Activated naive CD8-positive, alpha-beta T cell treated with anti-CD3 and anti-CD28 coated beads, Interleukin-2, amount 10 ng/mL, durations not matched to agents 7 days and 5 days (primary cell): ENCODE measurements at regions not wholly inside any gene's neighbourhood (a gene's known extent, or its start where the extent isn't known, plus 50 kb on each side); places are given as distances from the start of the nearest gene placed in this dataset.

Experiments used
- ATAC-seq: fragments of 150-1000 bp; cut with Tn5 transposase; one replicate; pipeline ENCODE4 v1.10.0; 2021; ENCODE audit warnings: low read depth, moderate library complexity
- POLR2A ChIA-PET: fragments of 350-600 bp; sonication (Branson Sonifier 250); formaldehyde crosslinking; loops from one replicate; lab custom pipeline; 2021; ENCODE audit warnings: antibody characterized with exemption; lab: Charles Lee
- DNase-seq: peaks from one replicate; pipeline ENCODE4 v3.0.0; 2021
- H3K27ac Mint-ChIP-seq: one replicate; pipeline ENCODE4 v1.8.0; 2022; ENCODE audit warnings: mild to moderate bottlenecking, mixed read lengths
- H3K27me3 Mint-ChIP-seq: one replicate; pipeline ENCODE4 v1.8.0; 2022; ENCODE audit warnings: mild to moderate bottlenecking, moderate library complexity, mixed read lengths
- H3K36me3 Mint-ChIP-seq: one replicate; pipeline ENCODE4 v1.8.0; 2021; ENCODE audit warnings: mild to moderate bottlenecking, mixed read lengths
- H3K4me1 Mint-ChIP-seq: one replicate; pipeline ENCODE4 v1.8.0; 2021; ENCODE audit warnings: mixed read lengths
- H3K4me3 Mint-ChIP-seq: one replicate; pipeline ENCODE4 v1.8.0; 2022; ENCODE audit warnings: mild to moderate bottlenecking, moderate library complexity, mixed read lengths
- H3K9me3 Mint-ChIP-seq: one replicate; pipeline ENCODE4 v1.8.0; 2021; ENCODE audit warnings: mixed read lengths

DNA sequence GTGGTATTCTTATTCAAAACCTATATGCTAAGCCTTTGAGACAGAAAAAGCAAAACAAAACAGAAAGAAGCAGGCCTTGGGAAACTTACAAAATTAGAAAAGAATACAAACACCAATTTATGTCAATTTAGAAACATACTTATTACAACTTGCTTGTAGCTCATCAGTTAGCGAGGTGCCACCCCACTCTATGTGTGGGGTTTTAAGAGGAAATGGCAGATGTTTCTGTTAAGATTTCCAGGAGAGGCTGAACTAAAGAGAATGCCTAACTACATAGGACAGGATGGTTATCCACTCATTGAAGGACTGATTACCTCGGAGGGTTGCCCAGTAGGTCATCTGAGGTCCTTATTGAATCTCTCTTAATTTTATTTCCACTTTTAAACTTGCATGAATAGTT lies 302.0 kb downstream of the ETS1 start:
- peaks cover 32% of the 10 kb centered on the region for H3K4me1 Mint-ChIP-seq
- POLR2A ChIA-PET: interaction anchor here (1.5 kb wide), 1 partner anchor 186 kb away, joined by 3 read pairs; no protein-coding TSS in a partner anchor
- H3K27ac Mint-ChIP-seq: peak overlapping the region; percentile 1
- H3K27me3 Mint-ChIP-seq: peaks cover 4% of the 10 kb centered on the region
- no peak overlapping the region for H3K4me3 Mint-ChIP-seq
- no peak for DNase-seq
- no peak for ATAC-seq
- H3K9me3 Mint-ChIP-seq: no peaks in the 10 kb centered on the region
- no peaks in the 10 kb centered on the region for H3K36me3 Mint-ChIP-seq

DNA sequence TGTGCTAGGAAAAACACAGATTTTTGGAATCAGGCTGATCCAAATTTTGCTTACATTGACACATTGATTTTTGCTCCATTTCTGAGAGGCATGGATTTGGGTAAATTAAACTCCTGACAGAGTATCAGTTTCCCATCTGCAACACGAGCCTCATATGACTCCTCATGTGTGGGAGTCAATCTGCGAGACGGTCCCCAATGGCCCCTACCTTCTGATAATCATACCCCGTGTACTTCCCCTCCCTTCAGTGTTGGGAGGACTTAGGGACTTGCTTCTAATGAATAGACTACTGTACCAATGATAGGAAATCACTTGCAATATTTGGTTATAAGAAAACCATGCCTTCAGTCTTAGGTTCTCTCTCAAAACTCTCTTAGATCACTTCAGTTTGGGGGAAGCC lies 302.7 kb downstream of the ETS1 start:
- Mint-ChIP-seq H3K4me1 (peaks cover 25% of the 10 kb centered on the region), H3K4me3 (no peak overlapping the region), H3K9me3 (no peaks in the 10 kb centered on the region), H3K27ac (no peak overlapping the region), H3K36me3 (no peaks in the 10 kb centered on the region), H3K27me3 (peaks cover 9% of the 10 kb centered on the region)
- DNase-seq: no peak
- POLR2A ChIA-PET: interaction anchor here (1.5 kb wide), 1 partner anchor 187 kb away, joined by 3 read pairs; no protein-coding TSS in a partner anchor
- no peak for ATAC-seq

DNA sequence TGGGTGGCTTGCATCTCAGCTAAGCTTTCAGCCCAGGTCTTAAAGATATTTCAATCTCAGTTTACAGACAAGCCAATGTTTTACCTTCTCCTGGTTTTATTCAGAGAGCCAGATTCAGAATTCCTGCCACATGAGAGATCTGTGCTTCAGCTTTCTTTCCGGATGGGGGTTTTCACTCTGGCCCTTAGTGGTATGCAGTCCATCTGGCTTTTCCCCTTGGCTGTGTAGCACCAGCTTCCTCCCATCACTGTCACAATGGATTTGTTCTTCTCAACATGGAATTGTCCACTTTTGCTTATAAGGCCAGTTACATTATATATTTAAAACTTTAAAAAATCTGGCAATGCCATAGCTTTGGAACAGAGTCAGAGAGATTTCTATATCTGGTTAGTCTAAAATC lies 303.9 kb downstream of the ETS1 start:
- POLR2A ChIA-PET: no interaction called here
- Mint-ChIP-seq H3K4me1 (peaks cover 17% of the 10 kb centered on the region), H3K9me3 (no peaks in the 10 kb centered on the region), H3K4me3 (no peak overlapping the region), H3K36me3 (no peaks in the 10 kb centered on the region), H3K27ac (no peak overlapping the region), H3K27me3 (peaks cover 11% of the 10 kb centered on the region)
- ATAC-seq (no peak), DNase-seq (no peak)

DNA sequence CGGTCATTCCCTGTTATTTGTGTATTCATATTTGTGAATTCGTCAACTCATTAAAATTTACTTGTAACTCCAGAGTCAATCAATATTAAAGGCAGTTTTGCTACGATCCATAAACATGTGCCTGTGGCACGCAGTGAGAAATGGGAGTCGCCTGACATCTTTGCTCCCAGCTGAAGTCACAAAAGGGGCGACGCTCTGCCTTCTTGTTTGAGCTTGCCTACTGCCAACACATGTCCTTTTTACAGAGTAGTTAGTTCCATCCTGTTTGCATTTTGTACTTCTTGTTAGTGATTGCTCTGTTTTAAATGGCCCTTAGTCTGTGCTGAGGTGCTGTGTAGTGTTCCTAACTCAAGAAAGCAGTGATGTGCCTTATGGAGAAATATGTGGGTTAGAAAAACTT lies 305.3 kb downstream of the ETS1 start:
- POLR2A ChIA-PET: no interaction called here
- Mint-ChIP-seq H3K27ac (no peak overlapping the region), H3K9me3 (no peaks in the 10 kb centered on the region)

DNA sequence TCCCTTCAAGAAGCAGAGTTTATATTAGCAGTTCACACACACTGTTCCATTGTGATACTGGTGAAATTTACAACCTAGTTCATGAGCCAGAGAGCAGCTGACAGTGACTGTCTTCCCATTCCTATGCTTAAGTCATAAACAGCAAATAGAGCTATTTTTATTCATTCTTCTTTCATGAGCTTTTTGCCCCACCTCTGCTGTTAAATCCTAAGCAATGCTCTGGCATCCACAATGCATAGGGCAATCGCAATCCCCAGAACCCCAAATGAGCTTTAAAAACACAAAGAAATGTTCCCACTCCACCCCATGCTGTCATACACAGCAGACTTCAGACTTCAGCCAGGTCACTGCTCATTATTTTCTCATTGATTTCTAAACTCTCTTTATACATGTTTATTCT lies 307.5 kb downstream of the ETS1 start:
- Mint-ChIP-seq H3K4me3 (no peak overlapping the region), H3K27me3 (peaks cover 11% of the 10 kb centered on the region), H3K9me3 (no peaks in the 10 kb centered on the region), H3K36me3 (no peaks in the 10 kb centered on the region), H3K4me1 (peaks cover under 1% of the 10 kb centered on the region), H3K27ac (no peak overlapping the region)
- DNase-seq (no peak), ATAC-seq (no peak)
- POLR2A ChIA-PET: no interaction called here

More for the DNA sequence above, 305.3 kb downstream of the ETS1 start:
- H3K4me1 Mint-ChIP-seq: peaks cover 15% of the 10 kb centered on the region
- no peak for ATAC-seq
- H3K36me3 Mint-ChIP-seq: no peaks in the 10 kb centered on the region
- DNase-seq: no peak
- H3K4me3 Mint-ChIP-seq: no peak overlapping the region
- H3K27me3 Mint-ChIP-seq: peaks cover 11% of the 10 kb centered on the region

DNA sequence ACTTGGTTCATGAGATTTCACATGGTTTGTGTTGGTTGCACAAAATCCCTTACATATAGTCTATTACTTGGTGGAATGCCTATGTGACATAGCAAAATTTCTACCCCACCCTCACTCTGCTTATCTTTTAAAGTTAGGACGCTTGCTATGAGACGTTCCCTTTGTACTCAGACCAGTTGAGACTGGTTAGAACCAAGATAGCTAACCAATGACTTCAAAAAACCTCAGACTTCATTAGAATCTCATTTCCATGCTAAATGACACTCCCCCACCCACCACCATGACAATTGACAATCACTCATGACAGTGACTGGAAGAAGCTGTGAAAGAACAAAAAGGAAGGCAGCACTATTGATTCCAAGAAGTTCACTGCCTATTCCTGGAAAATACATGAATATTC lies 313.6 kb downstream of the ETS1 start:
- Mint-ChIP-seq H3K9me3 (peaks cover 2% of the 10 kb centered on the region), H3K27ac (no peak overlapping the region), H3K27me3 (peaks cover 6% of the 10 kb centered on the region), H3K4me1 (peaks cover 2% of the 10 kb centered on the region), H3K36me3 (peaks cover 2% of the 10 kb centered on the region), H3K4me3 (no peak overlapping the region)
- POLR2A ChIA-PET: no interaction called here
- ATAC-seq: no peak
- DNase-seq: no peak

DNA sequence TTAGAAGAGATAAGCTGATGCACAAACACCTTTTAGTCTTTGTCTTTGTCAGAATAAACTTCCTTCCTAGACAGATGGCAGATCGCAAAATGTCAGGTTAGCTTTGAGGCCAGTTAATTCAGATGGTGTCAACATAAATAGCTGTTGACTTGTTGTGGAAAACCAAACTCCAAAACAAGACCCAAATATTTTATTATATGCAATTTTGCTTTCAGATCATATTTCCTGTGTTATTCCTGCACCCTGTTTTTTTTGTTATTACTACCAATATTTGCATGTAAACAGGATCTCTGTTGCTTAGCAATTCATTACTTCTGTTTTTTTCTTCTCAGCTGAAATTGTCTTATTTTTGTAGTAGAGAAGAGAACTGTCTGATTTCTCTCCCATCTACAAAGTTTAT lies 316.0 kb downstream of the ETS1 start:
- Mint-ChIP-seq H3K36me3 (peaks cover 2% of the 10 kb centered on the region), H3K27ac (no peak overlapping the region), H3K9me3 (peaks cover 2% of the 10 kb centered on the region), H3K4me3 (no peak overlapping the region), H3K27me3 (peaks cover 6% of the 10 kb centered on the region), H3K4me1 (peaks cover 2% of the 10 kb centered on the region)
- DNase-seq (no peak), ATAC-seq (no peak)
- POLR2A ChIA-PET: no interaction called here

DNA sequence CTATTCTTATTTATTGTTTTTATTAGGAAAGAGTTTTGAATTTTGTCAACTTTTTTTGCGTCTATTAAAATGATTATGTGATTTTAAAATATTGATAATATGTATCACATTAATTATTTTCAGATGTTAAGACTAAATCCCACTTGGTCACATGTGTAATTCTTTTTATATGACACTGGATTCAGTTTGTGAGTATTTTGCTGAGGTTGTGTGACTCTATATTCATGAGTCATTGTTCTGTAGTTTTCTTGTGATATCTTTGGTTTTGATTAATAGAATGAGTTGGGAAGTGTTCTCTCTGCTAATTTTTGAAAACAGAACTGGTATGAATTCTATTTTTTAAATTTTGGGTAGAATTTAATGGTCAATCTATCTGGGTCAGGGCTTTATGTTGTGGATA lies 317.9 kb downstream of the ETS1 start:
- Mint-ChIP-seq H3K4me3 (no peak overlapping the region), H3K4me1 (peaks cover 2% of the 10 kb centered on the region), H3K9me3 (peaks cover 2% of the 10 kb centered on the region), H3K27ac (no peak overlapping the region), H3K36me3 (peaks cover 2% of the 10 kb centered on the region), H3K27me3 (peaks cover 6% of the 10 kb centered on the region)
- no peak for DNase-seq
- POLR2A ChIA-PET: no interaction called here
- ATAC-seq: no peak

DNA sequence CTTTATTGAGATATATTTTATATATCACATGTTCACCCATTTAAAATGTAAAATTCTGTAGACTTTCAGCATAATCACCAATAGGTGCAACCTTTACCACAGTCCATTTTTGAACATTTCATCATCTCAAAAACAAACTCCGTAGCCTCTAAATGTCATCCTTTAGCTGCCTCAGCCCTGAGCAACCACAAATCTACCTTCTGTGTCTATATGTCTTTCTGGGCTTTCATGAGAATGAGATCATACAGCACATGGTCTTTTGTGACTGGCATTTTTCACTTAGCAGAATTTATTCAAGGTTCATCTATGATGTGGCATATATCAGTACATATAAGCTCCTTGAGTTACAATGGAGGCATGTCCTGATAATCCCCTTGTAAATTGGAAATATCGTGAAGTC lies 320.5 kb downstream of the ETS1 start:
- POLR2A ChIA-PET: no interaction called here
- peaks cover 6% of the 10 kb centered on the region for H3K27me3 Mint-ChIP-seq
- H3K9me3 Mint-ChIP-seq: peaks cover 2% of the 10 kb centered on the region
- H3K27ac Mint-ChIP-seq: no peak overlapping the region
- DNase-seq (no peak), ATAC-seq (no peak)
- H3K4me3 Mint-ChIP-seq: no peak overlapping the region
- H3K36me3 Mint-ChIP-seq: no peaks in the 10 kb centered on the region
- H3K4me1 Mint-ChIP-seq: no peaks in the 10 kb centered on the region

DNA sequence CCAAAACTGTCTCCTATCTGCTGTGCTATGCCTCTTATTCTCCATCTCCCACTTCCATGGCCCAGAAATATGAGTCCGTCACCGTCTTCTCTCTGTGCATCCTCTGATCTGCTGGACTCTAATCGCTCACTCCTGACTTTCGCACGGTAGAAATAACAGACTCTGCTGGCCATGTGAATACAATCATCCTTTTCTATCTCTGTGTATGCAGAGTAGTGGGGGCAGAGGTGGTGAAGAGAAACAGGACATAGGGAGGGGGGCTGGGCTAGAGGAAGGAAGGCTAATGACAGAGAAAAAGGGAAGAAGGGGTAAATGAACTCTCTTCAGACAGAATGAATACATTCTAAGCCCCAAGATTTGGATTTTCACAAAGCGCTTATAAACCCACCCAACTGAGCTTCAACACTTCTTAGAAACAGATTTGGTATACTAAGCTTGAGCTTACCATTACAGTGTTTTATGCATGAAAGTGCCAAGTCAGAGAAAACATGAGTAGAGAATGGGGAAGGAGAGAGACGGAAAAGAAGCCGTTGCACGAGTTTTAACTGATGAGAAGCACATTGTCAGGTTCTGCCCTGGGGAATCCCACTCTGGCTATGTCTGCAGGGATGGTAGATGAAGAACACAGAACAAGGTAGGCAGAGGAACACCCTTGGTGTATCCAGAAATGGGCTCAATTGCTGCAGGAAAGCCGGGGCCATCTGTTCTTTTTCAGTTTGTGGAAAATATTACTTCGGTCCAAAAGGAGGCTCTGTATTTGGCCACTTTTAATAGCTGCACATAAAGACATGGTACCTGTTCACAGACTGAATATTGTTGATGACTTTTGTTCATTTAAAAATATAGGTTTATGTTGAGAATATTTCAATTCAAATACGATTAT lies 324.7 kb downstream of the ETS1 start:
- H3K27ac Mint-ChIP-seq: no peak overlapping the region
- POLR2A ChIA-PET: no interaction called here
- DNase-seq (no peak), ATAC-seq (no peak)
- H3K4me1 Mint-ChIP-seq: peaks cover 1% of the 10 kb centered on the region
- peaks cover 3% of the 10 kb centered on the region for H3K9me3 Mint-ChIP-seq
- H3K4me3 Mint-ChIP-seq: no peak overlapping the region
- peaks cover 2% of the 10 kb centered on the region for H3K27me3 Mint-ChIP-seq
- H3K36me3 Mint-ChIP-seq: peaks cover under 1% of the 10 kb centered on the region

DNA sequence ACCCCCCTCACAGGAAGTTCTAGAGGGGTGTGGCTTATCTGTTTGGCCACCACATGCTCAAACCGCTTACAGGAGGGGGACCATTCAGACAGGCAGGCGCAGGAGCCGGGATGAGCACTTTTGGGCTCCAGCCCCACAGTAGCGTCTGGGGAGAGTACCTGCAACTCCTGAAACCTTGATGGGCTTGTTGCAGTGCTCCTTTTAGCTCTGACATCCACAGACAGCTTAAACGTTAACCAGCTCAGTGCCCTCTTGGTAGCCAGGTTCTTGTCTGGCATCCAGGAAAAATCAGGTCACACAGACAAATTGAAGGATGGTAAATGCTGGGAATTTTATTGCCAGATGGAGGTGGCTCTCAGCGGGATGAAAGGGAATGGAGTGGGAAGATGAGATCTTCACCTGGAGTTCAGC lies 326.3 kb downstream of the ETS1 start:
- POLR2A ChIA-PET: no interaction called here
- DNase-seq: no peak
- H3K36me3 Mint-ChIP-seq: peaks cover 5% of the 10 kb centered on the region
- H3K4me1 Mint-ChIP-seq: peaks cover 1% of the 10 kb centered on the region
- no peak overlapping the region for H3K27ac Mint-ChIP-seq
- H3K4me3 Mint-ChIP-seq: no peak overlapping the region
- H3K27me3 Mint-ChIP-seq: peaks cover 2% of the 10 kb centered on the region
- ATAC-seq: no peak
- H3K9me3 Mint-ChIP-seq: peaks cover 5% of the 10 kb centered on the region

DNA sequence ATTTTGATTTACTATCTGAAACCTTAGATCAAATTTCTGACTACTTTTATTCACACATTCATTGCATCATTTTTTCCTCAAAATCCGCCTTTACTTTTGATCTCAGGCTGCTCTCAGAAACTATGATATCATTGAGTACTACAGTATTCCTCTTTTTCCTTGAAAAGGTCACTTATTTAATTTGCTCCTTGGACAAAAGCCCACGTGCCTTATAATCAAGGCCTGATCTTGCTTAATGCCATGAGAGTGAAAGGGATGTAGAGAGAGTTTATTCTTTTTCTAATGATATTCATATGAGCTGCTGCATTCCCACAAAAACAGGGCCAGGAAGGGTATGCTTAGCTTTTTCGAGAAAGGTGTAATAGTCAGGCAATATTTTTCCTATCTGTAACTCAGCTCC lies 327.0 kb downstream of the ETS1 start:
- peaks cover 5% of the 10 kb centered on the region for H3K9me3 Mint-ChIP-seq
- peaks cover 1% of the 10 kb centered on the region for H3K4me1 Mint-ChIP-seq
- H3K27me3 Mint-ChIP-seq: peaks cover 3% of the 10 kb centered on the region
- ATAC-seq (no peak), DNase-seq (no peak)
- peaks cover 6% of the 10 kb centered on the region for H3K36me3 Mint-ChIP-seq
- no peak overlapping the region for H3K4me3 Mint-ChIP-seq
- POLR2A ChIA-PET: no interaction called here
- no peak overlapping the region for H3K27ac Mint-ChIP-seq

DNA sequence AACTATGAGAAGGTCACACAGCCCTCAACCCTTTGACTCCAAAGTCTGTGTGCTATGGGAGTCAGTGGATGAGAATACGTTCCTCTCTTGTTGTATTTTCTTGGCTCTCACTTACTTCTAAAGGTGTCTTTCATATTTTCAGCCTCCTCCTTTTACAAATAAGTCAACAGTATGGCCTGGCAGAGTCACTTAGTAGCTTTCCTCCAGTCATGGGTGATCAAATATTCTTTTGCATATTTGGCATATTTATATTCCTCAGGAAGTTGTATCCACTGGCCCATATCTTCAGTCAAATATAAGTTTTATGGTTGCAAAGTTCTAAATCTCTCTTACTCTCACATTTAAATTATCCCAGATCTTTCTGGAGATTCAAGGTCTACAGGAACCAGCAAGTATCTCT lies 327.5 kb downstream of the ETS1 start:
- POLR2A ChIA-PET: no interaction called here
- no peak for ATAC-seq
- peaks cover 4% of the 10 kb centered on the region for H3K27me3 Mint-ChIP-seq

DNA sequence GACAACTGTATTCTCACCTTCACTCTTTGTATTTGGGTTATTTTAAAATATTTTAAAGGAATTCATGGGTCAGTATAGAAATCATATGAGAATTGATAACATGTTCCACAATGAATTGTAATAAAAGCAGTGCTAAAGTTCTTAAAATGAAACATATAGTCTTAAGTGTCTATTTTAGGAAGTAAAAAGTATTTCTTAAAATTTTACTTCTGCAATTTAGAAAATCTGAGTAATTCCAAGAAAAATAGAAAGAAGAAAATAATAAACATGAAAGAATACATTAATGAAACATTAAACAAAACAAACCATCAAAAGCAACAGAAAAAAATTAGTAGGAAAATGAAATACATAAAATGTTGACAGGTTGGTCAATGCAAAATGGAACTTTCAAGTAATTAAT lies 332.4 kb downstream of the ETS1 start:
- POLR2A ChIA-PET: no interaction called here
- Mint-ChIP-seq H3K36me3 (peaks cover 7% of the 10 kb centered on the region), H3K4me3 (no peak overlapping the region), H3K4me1 (no peaks in the 10 kb centered on the region), H3K27me3 (peaks cover 5% of the 10 kb centered on the region), H3K9me3 (peaks cover 3% of the 10 kb centered on the region), H3K27ac (no peak overlapping the region)
- no peak for ATAC-seq
- no peak for DNase-seq

More for the DNA sequence above, 327.5 kb downstream of the ETS1 start:
- peaks cover 5% of the 10 kb centered on the region for H3K9me3 Mint-ChIP-seq
- no peak overlapping the region for H3K4me3 Mint-ChIP-seq
- DNase-seq: no peak
- peaks cover 1% of the 10 kb centered on the region for H3K4me1 Mint-ChIP-seq
- H3K27ac Mint-ChIP-seq: no peak overlapping the region
- H3K36me3 Mint-ChIP-seq: peaks cover 6% of the 10 kb centered on the region
